Suprapubic skin (tissue), 4 donors: ENCODE measurements at regions not wholly inside any gene's neighbourhood (a gene's known extent, or its start where the extent isn't known, plus 50 kb on each side); places are given as distances from the start of the nearest gene placed in this dataset.

Experiments used
- DNase-seq, 2 donors: peaks; one replicate each; pipeline ENCODE4 v3.0.0-alpha.2; 2019; ENCODE audit warnings: low spot score in 2 of 2
- H3K27ac ChIP-seq: fragments of 200-600 bp; sonication (generic); one replicate; pipeline ENCODE4 v1.5.1; 2019
- H3K27me3 ChIP-seq: fragments of 200-600 bp; sonication (generic); one replicate; pipeline ENCODE4 v1.5.1; 2019
- H3K36me3 ChIP-seq: fragments of 200-600 bp; sonication (generic); one replicate; pipeline ENCODE4 v1.5.1; 2019
- H3K4me1 ChIP-seq: fragments of 200-600 bp; sonication (generic); one replicate; pipeline ENCODE4 v1.5.1; 2019
- H3K4me3 ChIP-seq: fragments of 200-600 bp; sonication (generic); one replicate; pipeline ENCODE4 v1.5.1; 2019; ENCODE audit warnings: mild to moderate bottlenecking
- H3K9me3 ChIP-seq: fragments of 200-600 bp; sonication (generic); one replicate; pipeline ENCODE4 v1.5.1; 2019
- CTCF ChIP-seq, 2 donors: fragments of 200-600 bp in 1 of 2; fragments of 450-650 bp in 1 of 2; sonication (generic) in 1 of 2; IDR thresholded peaks; one replicate each; pipeline ENCODE4 v1.5.1; 2016 to 2019; ENCODE audit warnings: antibody characterized with exemption in 2 of 2, mild to moderate bottlenecking in 1 of 2, moderate library complexity in 1 of 2
- EP300 ChIP-seq: sonication (generic); formaldehyde crosslinking; IDR thresholded peaks from one replicate; pipeline ENCODE4 v1.6.1; 2017; ENCODE audit warnings: antibody characterized with exemption
- POLR2A ChIP-seq, 2 donors: fragments of 450-650 bp; IDR thresholded peaks; one replicate each; pipeline ENCODE4 v1.6.1; 2017; ENCODE audit warnings: antibody characterized with exemption in 2 of 2, mild to moderate bottlenecking in 2 of 2, moderate library complexity in 2 of 2
- POLR2AphosphoS5 ChIP-seq, 3 donors: sonication (generic); formaldehyde crosslinking; IDR thresholded peaks; one replicate each; pipeline ENCODE4 v1.6.1; 2017; ENCODE audit warnings: antibody characterized with exemption in 3 of 3
- WGBS: methylation state at CpG from one replicate; pipeline ENCODE4 v1.1.5; 2018; 5-methylcytosine and 5-hydroxymethylcytosine counted together

DNA sequence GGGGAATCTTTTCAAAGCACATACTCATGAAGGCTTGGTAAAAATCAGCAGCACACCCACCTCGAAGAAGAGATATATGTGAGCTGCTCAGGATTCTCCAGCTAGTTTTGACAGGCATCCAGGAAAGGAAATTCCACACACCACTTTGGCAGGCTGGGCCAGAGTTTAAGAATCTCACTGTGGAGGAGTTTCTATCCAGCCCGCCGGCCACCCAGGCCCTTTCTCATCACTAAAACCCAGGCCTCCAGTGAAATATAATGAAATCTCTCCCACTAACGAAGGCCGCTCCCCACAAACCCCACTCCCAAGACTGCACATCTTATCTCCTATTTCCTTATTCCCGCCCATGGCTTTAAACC is 202.0 kb downstream of the GLI2 start:
- no peak overlapping the region for H3K27ac ChIP-seq
- H3K36me3 ChIP-seq: no peaks in the 10 kb centered on the region
- 67% methylated on average over 5 of the region's 6 CpGs for WGBS
- H3K4me1 ChIP-seq: peaks cover 23% of the 10 kb centered on the region
- H3K27me3 ChIP-seq: no peaks in the 10 kb centered on the region
- DNase-seq: no peak
- no peaks in the 10 kb centered on the region for H3K9me3 ChIP-seq
- TF ChIP-seq CTCF (IDR thresholded peaks at IDR 0.05) (no peak), POLR2A (IDR thresholded peaks at IDR 0.05) (no peak), POLR2AphosphoS5 (IDR thresholded peaks at IDR 0.05) (no peak), EP300 (no peak)
- H3K4me3 ChIP-seq: no peak overlapping the region

GRCh38 chr2:120938045-120938771 is 202.5 kb downstream of the GLI2 start:
- no peak overlapping the region for H3K27ac ChIP-seq

DNA sequence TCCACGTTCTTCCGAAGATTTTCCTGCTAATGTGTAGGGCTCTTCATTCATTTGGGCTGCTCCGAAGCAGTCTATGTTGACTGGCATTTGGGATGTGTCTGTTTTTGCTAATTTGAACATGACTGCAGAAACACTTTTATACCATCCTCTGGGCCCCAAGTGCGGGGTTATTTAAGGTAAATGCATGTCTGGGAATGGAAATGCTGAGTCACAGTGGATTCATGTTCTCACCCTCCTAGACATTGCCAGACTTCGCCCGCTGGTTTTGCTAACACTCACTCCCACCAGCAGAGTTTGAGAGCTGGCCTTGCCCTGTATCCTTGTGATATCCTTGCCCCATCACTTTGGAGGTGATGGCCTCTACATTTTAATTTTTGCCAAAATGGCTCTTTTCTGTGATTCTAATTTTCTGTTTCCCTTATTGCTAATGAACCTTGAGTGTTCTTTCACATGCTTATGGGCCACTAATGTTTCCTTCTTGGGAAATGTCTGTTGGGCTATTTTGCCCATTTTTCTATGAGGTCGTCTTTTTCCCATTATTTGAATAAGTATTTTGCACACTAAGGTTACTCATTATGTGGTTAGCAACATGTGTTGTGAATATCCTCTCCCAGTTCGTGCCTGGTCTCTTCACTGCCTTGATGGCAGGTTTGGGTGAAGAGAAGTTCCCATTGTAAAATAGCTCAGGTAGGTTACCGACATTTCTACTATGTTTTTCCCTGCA is 204.1 kb downstream of the GLI2 start:
- Histone ChIP-seq H3K36me3 (no peaks in the 10 kb centered on the region), H3K4me1 (peaks cover 15% of the 10 kb centered on the region), H3K27me3 (no peaks in the 10 kb centered on the region), H3K27ac (no peak overlapping the region), H3K4me3 (no peak overlapping the region), H3K9me3 (no peaks in the 10 kb centered on the region)
- 71% methylated on average over 9 of the region's 9 CpGs for WGBS
- DNase-seq: no peak
- TF ChIP-seq EP300 (no peak), POLR2A (IDR thresholded peaks at IDR 0.05) (no peak)

More at GRCh38 chr2:120938045-120938771, 202.5 kb downstream of the GLI2 start:
- WGBS: 46% methylated on average over 11 of the region's 11 CpGs
- no peak overlapping the region for H3K4me3 ChIP-seq
- H3K27me3 ChIP-seq: no peaks in the 10 kb centered on the region
- TF ChIP-seq CTCF (IDR thresholded peaks at IDR 0.05): no peak
- TF ChIP-seq EP300: no peak
- TF ChIP-seq POLR2A (IDR thresholded peaks at IDR 0.05): no peak
- TF ChIP-seq POLR2AphosphoS5 (IDR thresholded peaks at IDR 0.05): no peak
- H3K36me3 ChIP-seq: no peaks in the 10 kb centered on the region
- no peaks in the 10 kb centered on the region for H3K9me3 ChIP-seq
- no peak for DNase-seq
- H3K4me1 ChIP-seq: peaks cover 23% of the 10 kb centered on the region

DNA sequence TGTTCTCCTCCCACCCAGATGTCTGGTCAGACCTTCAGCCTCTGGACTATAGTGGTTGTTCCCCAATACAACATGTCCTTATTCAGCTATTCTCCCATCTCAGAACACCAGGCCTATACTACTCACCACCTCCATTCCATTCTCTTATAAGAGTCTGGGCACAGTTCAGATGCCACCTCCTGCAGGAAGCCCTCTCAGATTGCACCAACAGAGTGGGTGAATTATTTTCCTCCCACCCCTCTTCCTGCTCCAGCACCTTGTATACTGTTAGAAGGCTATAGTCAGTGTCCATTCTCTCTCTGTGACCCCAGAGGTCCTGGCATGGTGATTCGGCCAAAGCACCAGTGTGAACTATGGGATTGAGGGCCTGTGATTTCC is 204.6 kb downstream of the GLI2 start:
- no peak for TF ChIP-seq POLR2AphosphoS5 (IDR thresholded peaks at IDR 0.05)
- TF ChIP-seq POLR2A (IDR thresholded peaks at IDR 0.05): no peak
- TF ChIP-seq CTCF (IDR thresholded peaks at IDR 0.05): no peak
- TF ChIP-seq EP300: no peak
- 67% methylated on average over 1 of the region's 1 CpG for WGBS
- Histone ChIP-seq H3K4me3 (no peak overlapping the region), H3K27ac (no peak overlapping the region), H3K27me3 (no peaks in the 10 kb centered on the region), H3K9me3 (no peaks in the 10 kb centered on the region), H3K36me3 (no peaks in the 10 kb centered on the region), H3K4me1 (peaks cover 11% of the 10 kb centered on the region)
- DNase-seq: no peak

DNA sequence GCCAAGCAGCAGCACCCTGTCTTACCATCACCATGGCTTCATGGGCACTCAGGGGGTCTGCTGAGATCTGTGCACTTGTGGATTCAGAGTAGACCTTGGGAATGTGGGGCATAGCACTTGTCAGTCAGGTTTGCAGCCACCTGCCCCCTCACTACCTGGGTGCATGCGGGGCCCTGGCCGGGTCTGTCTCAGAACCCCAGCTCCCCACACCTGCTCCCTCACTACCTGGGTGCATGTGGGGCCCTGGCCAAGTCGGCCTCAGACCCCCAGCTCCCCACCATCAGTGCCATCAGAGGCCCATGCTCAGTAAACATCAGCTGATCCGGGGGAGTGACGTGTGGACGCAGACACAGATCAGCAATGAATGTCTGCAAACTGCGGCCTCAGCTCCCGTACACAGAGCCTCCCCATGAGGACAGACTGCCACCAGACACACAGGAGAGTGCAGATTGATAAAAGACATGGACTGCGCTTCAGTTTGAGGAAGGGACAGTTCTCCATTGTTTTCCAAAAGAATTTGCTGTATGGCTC is 205.1 kb downstream of the GLI2 start:
- WGBS: 97% methylated on average over 9 of the region's 9 CpGs

More for the DNA sequence above, 205.1 kb downstream of the GLI2 start:
- Histone ChIP-seq H3K4me1 (peaks cover 11% of the 10 kb centered on the region), H3K27ac (no peak overlapping the region), H3K9me3 (no peaks in the 10 kb centered on the region), H3K4me3 (no peak overlapping the region), H3K27me3 (no peaks in the 10 kb centered on the region), H3K36me3 (no peaks in the 10 kb centered on the region)
- TF ChIP-seq CTCF (IDR thresholded peaks at IDR 0.05) (no peak), POLR2AphosphoS5 (IDR thresholded peaks at IDR 0.05) (no peak), POLR2A (IDR thresholded peaks at IDR 0.05) (no peak), EP300 (no peak)
- DNase-seq: no peak
